Right ventricle myocardium superior (tissue), 1 donor: ENCODE measurements at regions not wholly inside any gene's neighbourhood (a gene's known extent, or its start where the extent isn't known, plus 50 kb on each side); places are given as distances from the start of the nearest gene placed in this dataset.
"Not testable (repeated sequence)": the region's sequence is repeated elsewhere in the genome, so short reads cannot be mapped to it uniquely, and the experiment has no call there.

Source experiments
- ATAC-seq: fragments of 200-7000 bp; cut with Tn5 transposase; one replicate; pipeline ENCODE4 v1.9.1; 2020; ENCODE audit warnings: mild to moderate bottlenecking; ENCODE audit not compliant: poor library complexity
- DNase-seq: peaks from one replicate; pipeline ENCODE4 v3.0.0-alpha.2; 2020
- intact Hi-C: fragments of 100-400 bp; cut with DNase I; formaldehyde crosslinking; loops from one replicate; pipeline ENCODE4 v1.11.2; 2022
- donor health status: DM: no; HTN: yes; CAD: no; lungs with severe emphysema.

DNA sequence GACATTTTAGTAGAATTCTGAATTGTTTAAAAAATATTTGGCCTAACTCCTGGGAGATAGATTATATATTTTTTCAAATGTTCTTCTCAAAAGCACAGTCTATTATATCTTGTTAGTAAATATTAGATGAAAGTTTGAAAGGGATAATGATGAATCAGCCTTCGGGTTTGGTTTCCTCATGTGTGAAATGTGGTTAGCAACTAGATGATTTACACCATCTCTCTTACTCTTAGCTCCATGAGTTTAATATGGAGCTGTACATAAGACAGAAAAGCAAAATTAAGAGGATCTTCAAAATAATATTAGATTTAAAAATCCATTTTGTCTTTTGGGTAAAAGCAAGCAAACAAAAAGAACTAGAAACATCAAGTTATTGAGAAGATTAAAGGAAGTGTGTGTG, 120.8 kb upstream of the SFRP2 start:
- no peak for ATAC-seq
- no peak for DNase-seq
- intact Hi-C loops, result no loop called here

DNA sequence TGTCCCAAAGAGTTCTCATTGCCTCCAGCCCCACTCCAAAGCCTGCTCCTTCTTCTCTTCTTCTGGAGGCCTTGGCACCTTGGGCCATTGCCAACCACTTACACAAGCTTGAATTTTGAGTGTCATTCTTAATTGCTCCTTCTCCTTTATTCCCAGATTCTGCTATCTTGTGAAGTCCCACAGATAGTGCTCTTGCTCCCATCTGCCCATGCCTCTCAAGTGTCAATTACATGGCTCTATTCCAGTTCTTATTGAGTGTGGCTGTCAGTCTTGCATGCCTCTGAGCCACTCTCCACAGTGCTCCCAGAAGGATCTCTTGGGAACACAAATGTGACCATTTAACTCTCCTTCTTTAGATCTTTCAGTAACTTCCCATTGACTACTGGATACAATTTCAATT, 117.3 kb upstream of the SFRP2 start:
- intact Hi-C loops, result no loop called here
- no peak for ATAC-seq

DNA sequence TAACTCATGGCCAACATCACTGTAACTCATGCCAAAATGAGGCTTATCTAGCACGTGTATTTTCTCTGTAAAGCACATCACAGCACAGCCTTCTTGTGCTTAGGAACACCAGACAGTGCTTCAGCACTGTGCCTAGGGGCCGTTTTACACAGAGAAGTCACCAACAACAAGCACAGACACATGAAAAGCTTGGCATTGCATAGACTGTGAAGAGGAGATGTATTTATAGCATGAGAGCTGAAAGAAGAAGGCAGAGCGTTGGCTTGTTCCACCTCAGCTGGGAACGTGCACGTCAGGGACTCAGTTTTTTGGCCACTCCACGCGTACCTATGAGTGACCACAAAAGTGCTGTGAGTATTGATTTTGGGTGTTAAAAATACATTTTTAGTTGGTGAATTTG, 116.3 kb upstream of the SFRP2 start:
- intact Hi-C loops, result no loop called here
- ATAC-seq (peak; percentile 98), DNase-seq (no peak)

More for the DNA sequence above, 117.3 kb upstream of the SFRP2 start:
- no peak for DNase-seq

DNA sequence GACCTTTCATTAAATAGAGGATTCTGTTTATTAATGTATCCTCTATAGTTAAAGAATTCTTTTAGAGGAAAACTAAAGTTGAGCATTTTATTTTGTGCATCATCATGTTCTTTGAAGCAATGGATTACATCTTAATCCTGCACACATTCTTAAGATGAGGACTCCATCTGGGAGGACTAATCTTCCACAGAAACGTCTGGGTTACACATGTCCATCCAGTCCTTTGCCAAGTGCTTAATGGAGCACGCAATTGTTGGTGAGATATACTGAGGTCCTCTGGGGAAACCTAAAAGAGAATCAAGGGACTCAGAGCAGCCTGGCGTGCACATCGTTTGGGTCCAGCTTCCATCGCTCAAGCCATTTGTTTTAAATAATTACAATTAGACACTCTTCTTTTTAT, 115.1 kb upstream of the SFRP2 start:
- ATAC-seq (no peak), DNase-seq (no peak)
- intact Hi-C loops, result no loop called here

DNA sequence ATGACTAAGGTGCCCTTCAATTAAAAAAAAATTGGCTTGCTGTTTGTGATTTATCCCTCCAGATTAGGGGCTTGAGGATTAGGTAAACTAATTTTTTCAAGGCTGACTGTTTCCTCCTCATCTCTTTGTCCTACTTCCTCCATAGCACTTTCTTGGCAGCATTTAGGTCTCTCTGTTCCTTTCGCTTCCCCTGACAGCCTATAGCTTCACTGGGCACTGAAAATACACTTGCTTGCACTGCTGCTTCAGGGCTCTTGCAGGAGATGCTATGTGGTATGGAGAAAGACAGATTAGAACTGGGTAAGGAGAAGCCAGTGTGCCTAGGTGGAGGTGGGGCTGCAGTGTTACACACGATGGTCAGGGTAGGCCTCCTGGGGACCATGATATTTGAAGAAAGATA, 112.3 kb upstream of the SFRP2 start:
- intact Hi-C loops, result no loop called here
- DNase-seq (no peak), ATAC-seq (no peak)

DNA sequence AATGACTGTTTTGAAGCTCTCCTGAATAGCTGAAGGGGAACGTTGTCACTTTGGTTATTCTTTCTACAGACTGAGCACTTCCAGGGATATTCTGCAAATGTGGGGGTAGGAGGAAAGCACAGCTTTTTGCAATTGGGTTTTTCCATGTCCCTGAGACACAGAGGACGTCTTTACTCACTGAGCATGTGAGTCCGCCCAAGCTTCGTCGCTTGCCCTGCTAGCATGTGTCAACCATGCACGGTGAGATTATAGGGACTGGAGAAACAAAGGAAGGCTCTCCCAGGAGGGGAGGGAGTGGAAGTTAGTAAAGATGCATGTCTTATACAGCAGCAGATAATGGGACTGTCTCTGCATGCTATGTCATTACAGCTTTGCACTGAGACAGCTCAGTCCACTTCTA, 111.5 kb upstream of the SFRP2 start:
- no peak for DNase-seq
- ATAC-seq, result no peak
- intact Hi-C loops, result no loop called here

DNA sequence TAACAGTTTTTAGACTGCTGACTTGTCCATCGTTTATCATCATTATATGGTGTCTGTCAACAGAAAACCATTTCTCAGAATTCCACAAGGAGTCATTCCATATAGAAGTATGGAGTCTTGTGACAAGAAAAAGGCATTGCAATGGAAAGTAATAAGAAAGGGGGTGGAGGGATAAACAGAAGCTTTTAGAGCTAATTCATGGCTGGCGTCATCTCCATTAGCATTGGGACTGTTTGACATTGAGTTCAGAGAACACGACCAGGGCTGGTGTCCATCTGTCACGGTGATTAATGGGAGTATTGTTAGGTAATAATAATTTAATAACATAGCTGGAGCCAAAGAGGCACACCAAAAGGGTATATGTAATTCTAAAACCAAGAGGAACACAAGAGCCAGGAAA, 101.9 kb upstream of the SFRP2 start:
- no peak for DNase-seq
- ATAC-seq, result no peak
- intact Hi-C loops, result no loop called here

DNA sequence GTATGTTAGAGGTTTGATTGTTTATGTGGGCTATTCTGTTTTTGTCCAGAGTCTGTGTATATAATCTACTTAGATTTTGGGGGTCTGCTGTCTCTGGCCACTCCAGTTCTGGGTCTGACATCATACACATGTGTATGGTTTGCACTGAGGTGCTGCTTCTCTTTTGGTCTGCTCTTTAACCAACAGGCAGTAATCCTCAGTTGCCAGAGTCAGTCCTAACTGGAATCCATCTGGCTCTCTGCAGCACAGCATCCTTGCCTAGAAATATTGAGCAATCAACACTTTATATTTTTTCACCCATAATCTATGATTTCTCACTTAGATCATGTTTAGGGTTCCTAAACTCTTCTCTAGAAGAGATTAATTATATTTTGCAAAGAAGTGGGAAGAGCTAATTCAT, 98.3 kb upstream of the SFRP2 start:
- intact Hi-C loops, result no loop called here
- ATAC-seq, result no peak
- no peak for DNase-seq

- intact Hi-C loops, result no loop called here
- DNase-seq (no peak), ATAC-seq (no peak)
Measured at GRCh38 chr4:153884325-153884724, 95.4 kb upstream of the SFRP2 start.

- ATAC-seq, result no peak
- DNase-seq, result no peak
- intact Hi-C loops, result no loop called here
Measured at GRCh38 chr4:153880983-153881382, 92.1 kb upstream of the SFRP2 start.

DNA sequence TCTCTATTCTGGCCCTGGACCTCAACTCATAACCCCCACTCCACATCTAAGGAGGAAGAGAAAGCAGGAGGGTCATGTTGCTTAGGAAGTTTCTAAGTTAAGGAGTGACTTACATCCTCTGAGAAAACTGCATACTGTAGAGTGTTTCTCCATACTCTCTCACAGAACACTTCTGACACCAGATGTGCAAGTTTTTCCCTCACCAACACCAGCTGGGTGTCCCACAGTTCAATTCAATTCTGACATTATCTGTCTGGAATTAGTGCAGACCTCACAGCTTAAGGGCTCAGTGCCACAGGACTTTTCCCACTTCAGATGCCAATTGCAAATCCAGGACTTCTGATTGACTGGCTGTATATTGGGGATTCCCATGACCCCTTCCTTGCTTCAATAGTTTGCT, 89.0 kb upstream of the SFRP2 start:
- intact Hi-C loops, result no loop called here
- ATAC-seq, result no peak
- no peak for DNase-seq

- no peak for ATAC-seq
- intact Hi-C loops, result no loop called here
Measured at GRCh38 chr4:153873741-153874140, 84.9 kb upstream of the SFRP2 start.

DNA sequence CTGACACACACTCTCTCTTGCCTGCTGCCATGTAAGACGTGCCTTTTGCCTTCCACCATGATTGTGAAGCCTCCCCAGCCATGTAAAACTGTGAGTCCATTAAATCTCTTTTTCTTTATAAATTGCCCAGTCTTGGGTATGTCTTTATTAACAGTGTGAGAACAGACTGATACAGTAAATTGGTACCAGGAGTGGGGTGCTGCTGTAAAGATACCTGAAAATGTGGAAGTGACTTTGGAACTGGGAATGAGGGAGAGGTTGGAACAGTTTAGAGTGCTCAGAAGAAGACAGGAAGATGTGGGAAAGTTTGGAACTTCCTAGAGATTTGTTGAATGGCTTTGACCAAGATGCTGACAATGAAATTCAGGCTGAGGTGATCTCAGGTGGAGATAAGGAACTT, 77.9 kb upstream of the SFRP2 start:
- intact Hi-C loops, DNase-seq: not testable (repeated sequence)

More at GRCh38 chr4:153873741-153874140, 84.9 kb upstream of the SFRP2 start:
- no peak for DNase-seq

DNA sequence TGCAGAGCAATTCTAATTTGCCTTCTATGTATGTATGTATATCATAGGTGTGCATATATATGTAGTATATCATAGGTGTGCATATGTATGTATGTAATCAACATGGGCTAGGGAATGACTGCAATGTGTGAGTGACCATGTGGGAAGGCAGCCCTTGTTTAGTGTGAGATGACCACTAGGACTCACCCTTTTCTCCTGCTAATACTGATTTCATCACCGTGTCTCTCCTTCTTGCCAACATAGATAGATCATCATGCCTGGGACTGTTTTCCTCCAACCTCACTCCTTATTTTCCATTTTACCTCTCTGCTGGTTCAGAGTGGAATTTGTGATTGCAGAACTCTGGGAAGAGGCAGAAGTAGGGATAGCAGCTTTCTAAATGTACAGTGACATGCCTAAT, 63.6 kb upstream of the SFRP2 start:
- ATAC-seq (no peak), DNase-seq (no peak)
- intact Hi-C loops, result no loop called here

More for the DNA sequence above, 77.9 kb upstream of the SFRP2 start:
- not testable (repeated sequence) for ATAC-seq

DNA sequence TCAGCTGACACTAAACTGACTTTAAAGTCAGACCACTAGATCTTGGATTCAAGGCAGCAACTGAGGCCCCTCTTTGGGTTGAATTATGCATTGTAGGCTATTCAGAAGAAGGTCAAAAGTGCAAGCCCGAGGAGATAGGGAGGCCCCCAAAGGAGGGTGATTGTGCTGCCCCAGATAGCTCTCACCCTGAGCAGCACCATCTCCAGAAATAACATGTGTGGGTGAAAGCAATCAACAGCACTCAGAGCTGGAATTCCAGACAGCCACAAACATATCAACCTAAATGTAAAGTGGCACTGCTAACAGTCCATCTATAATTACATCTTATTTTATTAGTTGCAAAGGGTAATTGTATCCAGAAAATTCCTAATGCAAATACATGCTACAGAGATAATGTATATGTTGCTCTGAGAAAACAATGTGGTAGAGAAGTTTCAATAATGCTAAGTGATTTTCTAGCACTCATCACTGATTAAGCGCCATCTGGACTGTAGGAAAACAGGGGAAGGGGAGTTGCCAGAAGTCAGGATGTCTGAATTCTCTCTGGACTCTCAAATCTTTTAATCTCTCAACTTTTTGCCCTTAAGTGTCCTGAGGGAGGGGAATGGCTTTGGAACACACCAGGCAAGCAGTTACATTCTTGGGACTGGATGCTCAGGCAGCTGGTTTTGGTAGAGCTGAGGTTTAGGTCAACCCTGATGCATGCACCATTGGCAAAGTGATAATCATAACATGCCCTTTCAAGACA, 61.8 kb upstream of the SFRP2 start:
- DNase-seq, result no peak
- intact Hi-C loops, result no loop called here
- peak; percentile 85 for ATAC-seq

DNA sequence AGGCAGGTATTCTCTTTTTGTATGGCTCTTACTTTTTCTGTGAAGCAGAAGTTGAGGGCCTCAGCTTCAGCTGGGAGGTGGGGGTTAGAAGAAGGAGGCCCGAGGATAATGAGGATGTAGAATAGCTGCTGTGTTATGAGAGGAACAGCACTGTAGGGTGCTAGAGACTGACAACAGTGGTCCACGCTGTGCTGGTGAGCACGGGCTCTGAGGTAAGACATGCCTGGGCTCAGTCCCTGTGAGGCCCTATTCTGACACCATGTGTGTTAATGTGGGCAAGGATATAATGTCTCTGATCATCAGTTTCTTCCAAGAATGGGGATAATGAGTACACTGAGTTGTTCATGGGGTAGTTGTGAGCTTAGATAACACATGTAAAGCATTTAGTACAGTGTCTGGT, 55.3 kb upstream of the SFRP2 start:
- no peak for DNase-seq
- ATAC-seq, result no peak
- intact Hi-C loops, result no loop called here
